ENCODE measurements at regions not wholly inside any gene's neighbourhood (a gene's known extent, or its start where the extent isn't known, plus 50 kb on each side); places are given as distances from the start of the nearest gene placed in this dataset.

GRCh38 chr5:17146280-17146841 is 71.1 kb upstream of the BASP1 start:
- no peak overlapping the region for H2AFZ ChIP-seq (ENCODE audit: low read length)
- H4K5ac ChIP-seq (ENCODE audit: insufficient read length, low read depth, low read length) = no peak overlapping the region
- WGBS, 2 experiments (ENCODE audit: extremely low coverage in 1 of 2, insufficient coverage in 1 of 2, insufficient read length in 1 of 2, insufficient replicate concordance in 2 of 2, low coverage in 1 of 2, low lambda C conversion rate in 2 of 2, missing lambda C conversion rate in 1 of 2) = 55% methylated on average over 5 of the region's 5 CpGs; no CpG with 5 or more reads in 1 of the 2 experiments
- ChIA-PET CTCF (ENCODE audit: partially characterized antibody) (interaction anchor here (1.1 to 2.3 kb wide), 2 partner anchors 15 to 355 kb away, joined by 3 to 16 read pairs; no protein-coding TSS in a partner anchor), POLR2A (ENCODE audit: partially characterized antibody) (no interaction called here)
- H2BK20ac ChIP-seq (ENCODE audit: low read length) = peak overlapping the region; percentile 52; the same call in 1 of the 2 replicates
- DNase-seq (ENCODE audit: low read depth in 1 of 2, low spot score in 2 of 2) (peak in 1 of 2 experiments; percentile 5), FAIRE-seq (no peak)
- no peak overlapping the region for H3K4me3 ChIP-seq (ENCODE audit: extremely low read depth in 1 of 4, insufficient read depth in 2 of 4, low read depth in 3 of 4, low read length in 4 of 4)
- H3K9ac ChIP-seq (replicated peaks in 1 of 4; ENCODE audit: extremely low read depth in 1 of 4, low read depth in 3 of 4, low read length in 3 of 4) = no peak overlapping the region; a peak in 1 of 7 replicates
- peaks cover 4% of the 10 kb centered on the region; the same call in 1 of the 2 replicates for H3K23me2 ChIP-seq (ENCODE audit: low read depth, low read length)
- no peak overlapping the region; the same call in 1 of the 2 replicates for H3K27ac ChIP-seq (ENCODE audit: low read depth, low read length)
- H3K4me2 ChIP-seq (ENCODE audit: insufficient read depth in 1 of 2, low read depth in 2 of 2, low read length in 2 of 2) = peak overlapping the region; percentile 37 to 65; a peak in 3 of 4 replicates
- no peak for TF ChIP-seq SRF (IDR thresholded peaks at IDR 0.05; ENCODE audit: low read depth, low read length)
- no peak for TF ChIP-seq EZH2 (IDR thresholded peaks at IDR 0.05; ENCODE audit: low read depth, low read length, severe bottlenecking)
- TF ChIP-seq ATF3 (IDR thresholded peaks at IDR 0.05; ENCODE audit: insufficient read depth, low read depth, low read length) = no peak
- TF ChIP-seq NANOG (IDR thresholded peaks at IDR 0.05; ENCODE audit: insufficient read depth, low read depth, low read length, poor library complexity, severe bottlenecking) = no peak
- TF ChIP-seq BACH1 (IDR thresholded peaks at IDR 0.05; ENCODE audit: low read length) = no peak
- H3K56ac ChIP-seq (replicated peaks; ENCODE audit: insufficient read length, low read depth, low read length) = no peak overlapping the region
- peak overlapping the region; percentile 21 for H2BK12ac ChIP-seq (ENCODE audit: low read depth, low read length)
- peak overlapping the region; percentile 1 for H4K91ac ChIP-seq (replicated peaks; ENCODE audit: insufficient read length, low read length)
- no peak overlapping the region for H3K4ac ChIP-seq (replicated peaks; ENCODE audit: insufficient read length, low read depth, low read length)
- no peak overlapping the region for H2BK120ac ChIP-seq (replicated peaks; ENCODE audit: low read depth, low read length)
- H3K9me3 ChIP-seq (ENCODE audit: insufficient read depth in 2 of 2, low read depth in 1 of 2, low read length in 1 of 2) = no peaks in the 10 kb centered on the region
- no peaks in the 10 kb centered on the region for H3K79me2 ChIP-seq (ENCODE audit: control insufficient read depth in 1 of 2, insufficient read depth in 2 of 2, low read length in 2 of 2)
- H3K79me1 ChIP-seq (ENCODE audit: low read depth, low read length) = no peaks in the 10 kb centered on the region
- H3K27me3 ChIP-seq (replicated peaks in 1 of 4; ENCODE audit: control insufficient read depth in 3 of 4, extremely low read depth in 1 of 4, insufficient read depth in 3 of 4, low read length in 3 of 4) = peaks cover 0 to 2% (median 0%) of the 10 kb centered on the region in 4 experiments; a peak in 1 of 7 replicates
- peaks cover 3 to 14% (median 9%) of the 10 kb centered on the region in 4 experiments; a peak in 6 of 7 replicates for H3K4me1 ChIP-seq (replicated peaks in 1 of 4; ENCODE audit: control insufficient read depth in 3 of 4, insufficient read depth in 4 of 4, low read length in 3 of 4)
- H2BK5ac ChIP-seq (ENCODE audit: low read depth, low read length) = peak overlapping the region; percentile 68; the same call in 1 of the 2 replicates
- H4K20me1 ChIP-seq (replicated peaks in 1 of 2; ENCODE audit: control insufficient read depth in 1 of 2, insufficient read depth in 2 of 2, low read length in 2 of 2) = no peaks in the 10 kb centered on the region
- no peak overlapping the region for H4K8ac ChIP-seq (ENCODE audit: extremely low read depth, insufficient read depth, low read length)
- H3K18ac ChIP-seq (ENCODE audit: extremely low read depth, low read length) = peak overlapping the region; percentile 66; the same call in 1 of the 2 replicates
- H3K14ac ChIP-seq (ENCODE audit: insufficient read length) = no peak overlapping the region
- H2AK5ac ChIP-seq (ENCODE audit: low read depth, low read length) = peak overlapping the region; percentile 99
- H2BK15ac ChIP-seq (ENCODE audit: low read length) = no peak overlapping the region
- no peaks in the 10 kb centered on the region for H3K36me3 ChIP-seq (ENCODE audit: control insufficient read depth in 2 of 4, insufficient read depth in 4 of 4, low read length in 3 of 4)
- no peak overlapping the region for H3K23ac ChIP-seq (ENCODE audit: insufficient read length)

Data from H1 (cell line).